Natural killer cell (primary cell): ENCODE measurements at regions not wholly inside any gene's neighbourhood (a gene's known extent, or its start where the extent isn't known, plus 50 kb on each side); places are given as distances from the start of the nearest gene placed in this dataset.

ENCODE experiments used
- ATAC-seq, 3 donors: fragments of 150-1000 bp in 2 of 3; fragments of 200-7000 bp in 1 of 3; cut with Tn5 transposase; 1 replicate in 1 of 3; 2 replicates in 2 of 3; pipeline ENCODE4 v1.10.0; 2021; ENCODE audit warnings: mild to moderate bottlenecking in 2 of 3, moderate library complexity in 2 of 3
- DNase-seq, 2 donors: peaks; one replicate each; pipeline versions ENCODE4 v3.0.0 to v3.0.0-alpha.2; 2013 to 2021; ENCODE audit warnings: mixed read lengths in 1 of 2
- H3K27ac ChIP-seq: one replicate; pipeline ENCODE4 v1.5.1; 2013; ENCODE audit warnings: mild to moderate bottlenecking, low read length
- H3K27me3 ChIP-seq: one replicate; pipeline ENCODE4 v1.6.1; 2013; ENCODE audit warnings: low read length; ENCODE audit not compliant: control insufficient read depth, insufficient read depth
- H3K36me3 ChIP-seq: one replicate; pipeline ENCODE4 v1.6.1; 2013; ENCODE audit warnings: low read length; ENCODE audit not compliant: control insufficient read depth, insufficient read depth
- H3K4me1 ChIP-seq: one replicate; pipeline ENCODE4 v1.6.1; 2013; ENCODE audit warnings: low read length; ENCODE audit not compliant: control insufficient read depth, insufficient read depth
- H3K4me3 ChIP-seq: one replicate; pipeline ENCODE4 v1.5.1; 2013; ENCODE audit warnings: low read length
- H3K9me3 ChIP-seq: one replicate; pipeline ENCODE4 v1.6.1; 2013; ENCODE audit warnings: low read length; ENCODE audit not compliant: control insufficient read depth, insufficient read depth
- H3K27ac Mint-ChIP-seq, 2 donors: one replicate each; pipeline ENCODE4 v1.8.0; 2022; ENCODE audit warnings: mild to moderate bottlenecking in 2 of 2, mixed read lengths in 2 of 2, moderate library complexity in 1 of 2
- H3K27me3 Mint-ChIP-seq, 2 donors: one replicate each; pipeline ENCODE4 v1.8.0; 2022; ENCODE audit warnings: low read depth in 2 of 2, mixed read lengths in 2 of 2
- H3K36me3 Mint-ChIP-seq: one replicate; pipeline ENCODE4 v1.8.0; 2022; ENCODE audit warnings: mixed read lengths
- H3K4me1 Mint-ChIP-seq, 2 donors: one replicate each; pipeline ENCODE4 v1.8.0; 2022; ENCODE audit warnings: mixed read lengths in 2 of 2
- H3K4me3 Mint-ChIP-seq: one replicate; pipeline ENCODE4 v1.8.0; 2022; ENCODE audit warnings: mild to moderate bottlenecking, moderate library complexity, mixed read lengths
- H3K9me3 Mint-ChIP-seq, 2 donors: one replicate each; pipeline ENCODE4 v1.8.0; 2022; ENCODE audit warnings: mixed read lengths in 2 of 2
- WGBS: methylation state at CpG from one replicate; pipeline ENCODE4 v1.1.7; 2013; ENCODE audit warnings: missing lambda C conversion rate; ENCODE audit not compliant: insufficient coverage; 5-methylcytosine and 5-hydroxymethylcytosine counted together
- intact Hi-C: fragments of 100-400 bp; cut with micrococcal nuclease; formaldehyde crosslinking; loops from one replicate; pipeline ENCODE4 v1.14.2; 2022
- TF ChIP-seq, protein P1 (sequence below): fragments of 200-600 bp; IDR thresholded peaks from one replicate; pipeline ENCODE4 v1.8.0; 2022; ENCODE audit warnings: antibody characterized with exemption

DNA sequence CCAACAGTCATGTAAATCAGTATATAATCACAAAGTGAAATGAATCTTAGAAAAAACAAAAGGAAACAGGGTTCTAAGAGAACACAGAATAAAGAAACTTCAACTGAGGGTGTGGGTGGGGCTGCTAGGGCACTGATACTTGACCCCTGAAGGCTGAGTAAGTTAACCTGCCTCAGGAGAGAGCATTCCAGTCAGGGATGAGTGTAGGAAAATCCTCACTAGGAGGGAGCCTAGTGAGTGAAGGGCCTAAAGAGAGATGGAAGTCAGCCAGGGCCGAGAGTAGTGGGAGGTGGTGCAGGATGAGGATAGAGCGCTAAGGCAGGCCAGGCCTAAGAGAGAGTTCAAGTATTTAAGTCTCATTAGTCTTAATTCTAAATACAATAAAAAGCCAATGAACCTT, 342.6 kb downstream of the SATB2 start:
- H3K27me3 ChIP-seq = no peaks in the 10 kb centered on the region
- Mint-ChIP-seq H3K36me3 (no peaks in the 10 kb centered on the region), H3K27me3 (no peaks in the 10 kb centered on the region), H3K4me1 (no peaks in the 10 kb centered on the region), H3K27ac (no peak overlapping the region), H3K4me3 (no peak overlapping the region), H3K9me3 (peaks cover 8 to 14% of the 10 kb centered on the region in 2 donors)
- TF ChIP-seq, protein P1, sequence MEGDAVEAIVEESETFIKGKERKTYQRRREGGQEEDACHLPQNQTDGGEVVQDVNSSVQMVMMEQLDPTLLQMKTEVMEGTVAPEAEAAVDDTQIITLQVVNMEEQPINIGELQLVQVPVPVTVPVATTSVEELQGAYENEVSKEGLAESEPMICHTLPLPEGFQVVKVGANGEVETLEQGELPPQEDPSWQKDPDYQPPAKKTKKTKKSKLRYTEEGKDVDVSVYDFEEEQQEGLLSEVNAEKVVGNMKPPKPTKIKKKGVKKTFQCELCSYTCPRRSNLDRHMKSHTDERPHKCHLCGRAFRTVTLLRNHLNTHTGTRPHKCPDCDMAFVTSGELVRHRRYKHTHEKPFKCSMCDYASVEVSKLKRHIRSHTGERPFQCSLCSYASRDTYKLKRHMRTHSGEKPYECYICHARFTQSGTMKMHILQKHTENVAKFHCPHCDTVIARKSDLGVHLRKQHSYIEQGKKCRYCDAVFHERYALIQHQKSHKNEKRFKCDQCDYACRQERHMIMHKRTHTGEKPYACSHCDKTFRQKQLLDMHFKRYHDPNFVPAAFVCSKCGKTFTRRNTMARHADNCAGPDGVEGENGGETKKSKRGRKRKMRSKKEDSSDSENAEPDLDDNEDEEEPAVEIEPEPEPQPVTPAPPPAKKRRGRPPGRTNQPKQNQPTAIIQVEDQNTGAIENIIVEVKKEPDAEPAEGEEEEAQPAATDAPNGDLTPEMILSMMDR = no peak
- DNase-seq (no peak), ATAC-seq (no peak)
- 75% methylated on average over 1 of the region's 2 CpGs for WGBS
- no peak overlapping the region for H3K4me3 ChIP-seq
- no peak overlapping the region for H3K27ac ChIP-seq
- no peaks in the 10 kb centered on the region for H3K36me3 ChIP-seq
- intact Hi-C loops = no loop called here
- no peaks in the 10 kb centered on the region for H3K4me1 ChIP-seq
- H3K9me3 ChIP-seq = no peaks in the 10 kb centered on the region

- H3K27me3 ChIP-seq = no peaks in the 10 kb centered on the region
- ATAC-seq = no peak
These were observed 344.6 kb downstream of the SATB2 start for GRCh38 chr2:199113111-199113510.

GRCh38 chr2:199111458-199111857, 346.3 kb downstream of the SATB2 start:
- Mint-ChIP-seq H3K27me3 (no peaks in the 10 kb centered on the region), H3K4me3 (no peak overlapping the region), H3K9me3 (peaks cover 10 to 12% of the 10 kb centered on the region in 2 donors), H3K27ac (no peak overlapping the region), H3K4me1 (no peaks in the 10 kb centered on the region), H3K36me3 (no peaks in the 10 kb centered on the region)
- ATAC-seq = no peak
- intact Hi-C loops = no loop called here
- no peaks in the 10 kb centered on the region for H3K9me3 ChIP-seq
- H3K27me3 ChIP-seq = no peaks in the 10 kb centered on the region
- no peaks in the 10 kb centered on the region for H3K36me3 ChIP-seq
- H3K4me1 ChIP-seq = no peaks in the 10 kb centered on the region
- H3K4me3 ChIP-seq = no peak overlapping the region
- no peak overlapping the region for H3K27ac ChIP-seq
- DNase-seq = no peak
- WGBS = 40% methylated on average over 1 of the region's 2 CpGs
- TF ChIP-seq, protein P1 = no peak

More at GRCh38 chr2:199113111-199113510, 344.6 kb downstream of the SATB2 start:
- TF ChIP-seq, protein P1 = no peak
- no peak overlapping the region for H3K4me3 Mint-ChIP-seq
- no peaks in the 10 kb centered on the region for H3K27me3 Mint-ChIP-seq
- Histone ChIP-seq H3K27ac (no peak overlapping the region), H3K4me1 (no peaks in the 10 kb centered on the region), H3K9me3 (no peaks in the 10 kb centered on the region), H3K4me3 (no peak overlapping the region), H3K36me3 (no peaks in the 10 kb centered on the region)
- no peaks in the 10 kb centered on the region for H3K36me3 Mint-ChIP-seq
- 94% methylated on average over 2 of the region's 2 CpGs for WGBS
- H3K4me1 Mint-ChIP-seq = no peaks in the 10 kb centered on the region
- no peak for DNase-seq
- H3K9me3 Mint-ChIP-seq = peaks cover 8 to 14% of the 10 kb centered on the region in 2 donors
- H3K27ac Mint-ChIP-seq = no peak overlapping the region
- intact Hi-C loops = no loop called here

- no peaks in the 10 kb centered on the region for H3K4me1 ChIP-seq
- no peaks in the 10 kb centered on the region for H3K9me3 ChIP-seq
- Mint-ChIP-seq H3K27me3 (no peaks in the 10 kb centered on the region), H3K4me1 (no peaks in the 10 kb centered on the region), H3K36me3 (no peaks in the 10 kb centered on the region), H3K4me3 (no peak overlapping the region), H3K27ac (no peak overlapping the region), H3K9me3 (peaks cover 6 to 9% of the 10 kb centered on the region in 2 donors)
- intact Hi-C loops = no loop called here
- WGBS = no CpG with 5 or more reads among the region's 1 CpG
- DNase-seq = no peak
- H3K27ac ChIP-seq = no peak overlapping the region
- H3K36me3 ChIP-seq = no peaks in the 10 kb centered on the region
- no peak for ATAC-seq
- H3K4me3 ChIP-seq = no peak overlapping the region
- TF ChIP-seq, protein P1 = no peak
- H3K27me3 ChIP-seq = no peaks in the 10 kb centered on the region
These were observed 349.7 kb downstream of the SATB2 start for GRCh38 chr2:199108056-199108455.
